Upper lobe of left lung (tissue), 4 donors: ENCODE measurements at regions not wholly inside any gene's neighbourhood (a gene's known extent, or its start where the extent isn't known, plus 50 kb on each side); places are given as distances from the start of the nearest gene placed in this dataset.

Experiments
- CTCF ChIP-seq, 6 experiments: fragments of 450-650 bp in 4 of 6; fragments of 200-600 bp in 2 of 6; sonication (generic) in 2 of 6; IDR thresholded peaks; one replicate each; pipeline ENCODE4 v1.5.1; 2016 to 2019; ENCODE audit warnings: antibody characterized with exemption in 6 of 6
- EP300 ChIP-seq, 4 donors: sonication (generic); formaldehyde crosslinking; IDR thresholded peaks; one replicate each; pipeline ENCODE4 v1.5.1; 2017; ENCODE audit warnings: antibody characterized with exemption in 4 of 4, control low read depth in 2 of 4
- POLR2AphosphoS5 ChIP-seq, 2 donors: sonication (generic); formaldehyde crosslinking; IDR thresholded peaks; one replicate each; pipeline ENCODE4 v1.5.1; 2017; ENCODE audit warnings: antibody characterized with exemption in 2 of 2

GRCh38 chr5:163770625-163771024 lies 265.2 kb downstream of the MAT2B start:
- TF ChIP-seq CTCF (IDR thresholded peaks at IDR 0.05) (no peak), EP300 (IDR thresholded peaks at IDR 0.05) (no peak), POLR2AphosphoS5 (IDR thresholded peaks at IDR 0.05) (no peak)
